Esophagus squamous epithelium (tissue), 4 donors: ENCODE measurements at regions not wholly inside any gene's neighbourhood (a gene's known extent, or its start where the extent isn't known, plus 50 kb on each side); places are given as distances from the start of the nearest gene placed in this dataset.

Experiments used
- CTCF ChIP-seq, 6 experiments: fragments of 450-650 bp in 4 of 6; fragments of 200-600 bp in 2 of 6; sonication (generic) in 2 of 6; IDR thresholded peaks; one replicate each; pipeline ENCODE4 v1.5.1; 2016 to 2019; ENCODE audit warnings: antibody characterized with exemption in 6 of 6, mild to moderate bottlenecking in 4 of 6, moderate library complexity in 4 of 6
- POLR2A ChIP-seq, 4 donors: fragments of 450-650 bp; IDR thresholded peaks; one replicate each; pipeline ENCODE4 v1.6.1; 2017; ENCODE audit warnings: antibody characterized with exemption in 4 of 4, mild to moderate bottlenecking in 4 of 4, moderate library complexity in 3 of 4

- TF ChIP-seq CTCF (IDR thresholded peaks at IDR 0.05) = no peak
- no peak for TF ChIP-seq POLR2A (IDR thresholded peaks at IDR 0.05)
These were observed 53.6 kb upstream of the KCNJ15 start for GRCh38 chr21:38203229-38203628.
